NCI-H2081 (cell line): ENCODE measurements at regions not wholly inside any gene's neighbourhood (a gene's known extent, or its start where the extent isn't known, plus 50 kb on each side); places are given as distances from the start of the nearest gene placed in this dataset.

Source experiments
- DNase-seq, 2 experiments: peaks; one replicate each; lab custom pipeline; 2025; lab: John Stamatoyannopoulos, UW

- DNase-seq, result no peak
These were observed 655.4 kb upstream of the EPHA7 start for GRCh38 chr6:94074764-94075163.

DNA sequence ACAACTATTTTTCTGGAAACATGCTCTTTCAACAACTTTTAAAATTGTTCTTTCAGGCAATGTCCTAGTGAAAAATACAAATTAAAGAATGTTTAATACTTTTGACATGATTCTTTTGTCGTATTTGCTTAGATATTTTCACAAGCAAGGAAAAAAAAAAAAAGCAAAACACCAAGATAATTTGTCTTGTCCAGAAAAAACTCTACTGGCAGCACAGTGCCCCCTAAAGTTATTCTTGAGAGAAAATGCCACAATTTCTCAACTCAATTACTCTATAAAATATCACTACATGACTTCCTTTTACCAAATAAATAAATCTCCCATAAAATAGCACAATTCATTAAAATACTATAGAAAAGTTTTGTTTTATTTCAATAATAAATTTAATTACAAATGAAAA is 652.5 kb upstream of the EPHA7 start:
- DNase-seq, result peak; percentile 14 to 51

DNA sequence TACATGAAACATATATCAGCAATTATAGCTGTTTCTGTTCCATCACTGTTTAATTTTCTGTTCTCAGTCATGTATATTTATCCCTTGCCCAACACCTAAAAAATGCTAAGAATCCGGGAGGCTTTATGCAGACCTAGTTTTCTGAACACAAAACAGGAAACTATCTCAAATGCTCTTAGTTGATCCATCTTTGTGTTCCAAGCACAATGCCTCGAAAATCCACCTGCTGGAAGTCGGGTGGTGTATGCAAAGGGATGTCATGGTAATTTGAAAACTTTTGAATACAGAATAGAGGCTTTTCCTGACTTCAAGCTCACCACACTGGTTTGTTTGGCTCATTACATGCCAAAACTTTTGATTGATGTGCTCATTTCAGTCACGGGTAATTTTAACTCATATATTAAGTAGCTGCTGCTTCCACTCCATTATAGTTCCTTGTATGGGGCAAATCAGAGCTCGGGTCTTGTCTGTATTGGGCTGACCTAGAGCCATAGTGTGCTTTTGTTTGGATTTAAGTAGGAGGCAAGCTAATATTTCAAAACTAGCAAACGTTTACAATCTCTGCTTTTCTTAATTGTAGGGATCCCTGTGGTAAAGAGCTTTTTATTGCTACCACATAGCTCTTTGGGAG is 646.5 kb upstream of the EPHA7 start:
- no peak for DNase-seq

DNA sequence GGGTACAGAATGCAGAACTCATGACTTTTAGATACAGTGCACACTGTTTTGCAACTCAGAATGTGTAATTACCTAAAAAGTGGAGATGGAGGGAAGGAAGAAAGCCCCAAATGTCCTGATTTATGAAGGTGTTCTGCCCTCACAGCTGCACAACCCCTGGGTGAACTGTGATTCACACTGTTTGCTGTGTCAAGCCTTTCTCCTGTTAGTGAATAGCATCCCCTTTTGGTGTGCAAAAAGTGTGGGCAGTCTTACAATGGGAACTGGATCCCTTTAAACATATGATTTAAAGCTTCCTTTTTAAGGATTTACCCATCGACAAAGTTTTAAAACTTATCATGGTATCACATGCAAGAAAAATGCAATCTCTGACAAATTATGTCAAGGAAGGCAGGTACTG is 633.4 kb upstream of the EPHA7 start:
- DNase-seq, result peak; percentile 9 to 78

GRCh38 chr6:94050515-94050914 is 631.2 kb upstream of the EPHA7 start:
- DNase-seq, result no peak

GRCh38 chr6:94049001-94049400 is 629.6 kb upstream of the EPHA7 start:
- no peak for DNase-seq

DNA sequence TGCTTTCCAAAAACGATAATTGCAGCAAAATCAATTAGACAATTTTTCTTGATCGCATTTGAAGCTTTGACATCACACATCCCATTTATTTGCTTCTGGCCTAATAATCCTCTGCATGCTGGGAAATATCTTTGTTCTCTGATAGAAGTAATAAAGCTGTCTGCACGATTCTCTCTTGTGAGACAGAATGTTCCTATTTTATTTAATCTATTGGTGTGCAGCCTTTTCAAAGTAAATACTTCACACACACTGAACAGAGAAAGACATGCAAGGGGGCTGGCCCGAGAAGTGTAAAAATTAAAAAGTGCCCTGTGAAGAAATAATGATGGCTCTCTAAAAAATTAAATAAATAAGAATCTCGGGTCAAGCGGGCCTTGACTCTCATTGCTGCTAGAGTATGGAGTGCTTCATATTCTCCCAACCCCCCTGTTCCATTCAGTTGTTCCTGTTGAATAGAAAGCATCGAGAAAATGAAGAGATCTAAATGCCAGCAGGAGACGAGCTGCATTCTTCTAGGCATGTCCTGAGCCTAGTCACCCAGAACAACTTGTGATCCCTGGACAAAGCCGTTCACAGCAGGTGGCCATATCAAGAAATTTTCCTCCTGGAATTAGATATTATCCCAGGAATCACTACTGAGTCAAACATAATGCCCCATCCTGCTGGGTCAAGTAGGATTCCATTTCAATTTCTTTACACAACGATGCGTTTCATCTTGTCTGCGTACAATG is 625.9 kb upstream of the EPHA7 start:
- no peak for DNase-seq

DNA sequence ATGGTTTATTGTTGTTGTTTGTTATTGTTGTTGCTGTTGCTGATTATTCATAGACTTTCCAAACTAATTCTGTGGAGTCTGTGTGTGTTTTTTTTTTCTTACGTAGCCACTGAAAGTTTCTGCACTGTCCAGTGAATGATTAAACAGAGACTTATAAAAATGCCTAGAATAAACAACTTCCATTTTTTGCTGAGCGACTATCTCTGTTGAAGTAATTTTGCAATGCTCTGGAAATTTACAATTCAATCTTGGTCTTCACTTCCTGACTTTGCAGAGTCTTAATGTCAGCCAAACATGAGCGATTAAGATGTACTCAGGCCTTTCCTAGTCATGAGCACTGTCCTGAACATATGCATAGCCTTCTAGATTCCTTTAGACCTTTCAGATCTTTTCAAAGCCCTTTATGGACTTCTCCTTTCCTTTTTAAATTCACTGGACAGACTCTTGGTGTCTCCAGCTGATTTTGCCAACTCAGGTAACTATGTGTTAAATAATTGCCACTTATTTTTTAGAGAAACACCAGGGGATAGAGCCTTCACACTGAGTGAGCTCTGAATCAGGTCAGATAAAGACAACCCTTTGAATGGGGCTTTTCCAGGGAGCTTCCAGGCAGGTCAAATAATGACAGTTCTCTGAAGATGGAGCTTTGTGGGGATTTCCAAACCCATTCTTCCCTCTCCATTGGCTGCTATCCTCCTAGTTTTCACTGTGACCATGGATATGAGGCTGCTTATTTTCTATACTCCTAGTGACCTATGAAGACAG is 622.8 kb upstream of the EPHA7 start:
- DNase-seq, result no peak

- no peak for DNase-seq
These were observed 616.7 kb upstream of the EPHA7 start for GRCh38 chr6:94036024-94036423.

- no peak for DNase-seq
These were observed 608.0 kb upstream of the EPHA7 start for GRCh38 chr6:94027374-94027773.

DNA sequence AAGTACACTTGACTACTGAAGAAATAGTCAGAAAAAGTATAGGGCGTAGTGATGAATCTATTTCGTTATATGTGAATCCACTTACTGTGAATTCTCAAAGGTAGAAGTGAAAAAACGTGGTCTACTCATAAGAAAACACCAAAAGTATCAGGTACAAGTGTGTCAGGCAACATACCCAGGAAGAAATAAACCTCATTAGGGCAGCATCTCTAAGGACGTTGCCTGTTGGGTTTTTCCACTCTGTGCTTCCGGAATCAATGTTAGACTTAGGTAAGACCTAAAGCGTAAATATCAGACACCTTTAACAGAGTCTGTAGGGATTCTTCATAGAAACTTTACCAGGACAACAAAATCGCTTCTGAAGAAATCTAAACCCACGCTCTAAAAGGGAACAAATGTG is 607.2 kb upstream of the EPHA7 start:
- no peak for DNase-seq

GRCh38 chr6:94005835-94006234 is 586.5 kb upstream of the EPHA7 start:
- no peak for DNase-seq

- DNase-seq, result no peak
These were observed 573.6 kb upstream of the EPHA7 start for GRCh38 chr6:93992976-93993375.

DNA sequence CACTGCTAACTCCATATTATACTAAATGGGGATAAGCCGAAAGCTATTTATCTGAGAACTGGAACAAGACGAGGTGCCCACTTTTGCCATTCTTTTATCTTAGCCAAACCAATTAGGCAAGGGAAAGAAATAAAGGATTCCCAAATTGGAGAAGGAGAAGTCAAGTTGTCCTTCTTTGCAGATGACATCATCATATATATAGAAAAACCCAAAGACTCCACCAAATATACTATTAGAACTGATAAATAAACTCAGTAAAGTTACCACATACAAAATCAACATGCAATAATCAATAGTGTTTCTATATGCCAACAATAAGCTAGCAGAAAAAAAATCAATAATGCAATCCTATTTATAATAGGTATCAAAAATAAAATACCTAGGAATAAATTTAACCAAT is 570.3 kb upstream of the EPHA7 start:
- no peak for DNase-seq

- no peak for DNase-seq
These were observed 566.6 kb upstream of the EPHA7 start for GRCh38 chr6:93985953-93986352.

- no peak for DNase-seq
These were observed 555.8 kb upstream of the EPHA7 start for GRCh38 chr6:93975159-93975558.

DNA sequence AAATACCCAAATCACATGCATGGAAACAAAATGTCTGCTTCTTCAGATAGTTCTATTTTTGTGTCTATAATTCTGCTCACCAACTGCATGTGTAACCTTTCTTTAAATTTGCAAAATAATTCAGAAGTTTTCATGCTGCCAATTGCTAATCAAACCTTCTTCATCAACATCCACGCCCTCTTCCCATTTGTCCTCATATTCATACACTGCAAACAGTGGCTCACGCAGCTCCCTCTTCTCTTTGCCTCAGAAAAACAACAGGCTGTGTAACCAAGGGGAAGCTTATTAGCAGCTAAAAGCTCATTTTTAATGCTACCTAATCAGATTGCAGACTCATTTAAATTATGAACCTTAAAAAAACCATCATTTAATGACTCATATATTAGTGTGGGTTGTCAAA is 555.0 kb upstream of the EPHA7 start:
- no peak for DNase-seq

- no peak for DNase-seq
These were observed 553.4 kb upstream of the EPHA7 start for GRCh38 chr6:93972791-93973190.

DNA sequence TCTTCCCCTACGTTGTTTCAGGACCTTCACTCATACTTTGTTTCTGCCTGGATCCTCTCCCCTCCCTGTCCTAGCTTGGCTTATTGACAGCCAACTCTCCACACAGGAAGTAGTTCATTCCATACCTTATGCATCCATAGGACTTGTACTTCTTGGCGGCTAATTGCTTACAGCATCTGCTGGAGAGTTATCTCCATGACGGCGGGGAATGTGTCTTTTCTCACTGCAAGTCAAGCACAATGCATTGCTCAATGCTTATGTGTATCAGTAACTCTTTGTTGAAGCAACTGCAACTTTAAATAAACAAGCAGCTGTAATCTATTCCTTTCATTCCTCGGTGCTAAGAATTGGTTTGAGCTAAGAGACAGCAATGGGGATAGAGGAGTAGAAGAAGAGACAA is 551.3 kb upstream of the EPHA7 start:
- DNase-seq, result no peak

- no peak for DNase-seq
These were observed 548.8 kb upstream of the EPHA7 start for GRCh38 chr6:93968126-93968525.

GRCh38 chr6:93964926-93965325 is 545.6 kb upstream of the EPHA7 start:
- DNase-seq, result no peak

GRCh38 chr6:93964321-93964720 is 545.0 kb upstream of the EPHA7 start:
- DNase-seq, result peak in 1 of 2 experiments; percentile 11

DNA sequence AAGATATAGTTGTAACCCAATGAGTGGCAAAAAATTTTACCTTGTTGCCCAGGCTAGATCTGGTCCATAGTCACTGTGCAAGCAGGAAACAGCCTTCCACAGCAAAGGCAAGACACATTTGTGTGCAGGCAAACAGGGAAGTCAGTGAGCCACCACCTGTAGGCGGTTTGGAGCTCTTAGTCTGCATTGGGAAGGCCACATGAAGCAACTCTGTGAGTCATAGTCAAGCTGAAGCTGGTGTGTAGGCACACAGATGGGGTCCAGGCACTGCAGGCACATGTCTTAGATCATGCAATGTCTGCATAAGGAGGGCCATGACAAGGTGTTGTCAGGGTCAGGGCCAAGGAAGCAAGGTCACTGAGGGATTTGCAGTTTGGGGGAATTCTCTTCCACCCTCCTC is 543.2 kb upstream of the EPHA7 start:
- no peak for DNase-seq
